HCT116 (cell line): ENCODE measurements at regions not wholly inside any gene's neighbourhood (a gene's known extent, or its start where the extent isn't known, plus 50 kb on each side); places are given as distances from the start of the nearest gene placed in this dataset.

ENCODE experiments used
- ATAC-seq: fragments of 200-7000 bp; cut with Tn5 transposase; 2 replicates; pipeline ENCODE4 v1.9.1; 2020; ENCODE audit warnings: mild to moderate bottlenecking, moderate library complexity
- BruUV-seq: library from RNA; stranded (reverse); fragments of 400-500 nt; replicated peaks from 2 replicates; lab custom pipeline; 2021; lab: Mats Ljungman, UMichigan
- CTCF ChIA-PET: fragments of 300-600 bp; sonication (Branson Sonifier 250); formaldehyde crosslinking; loops from one replicate; lab custom pipeline; 2021; ENCODE audit warnings: antibody characterized with exemption; lab: Charles Lee
- POLR2A ChIA-PET: fragments of 300-600, 350-600 bp; sonication (Branson Sonifier 250); formaldehyde crosslinking; loops from one replicate; lab custom pipeline; 2021; ENCODE audit warnings: antibody characterized with exemption; lab: Charles Lee
- RAD21 ChIA-PET, 2 experiments: fragments of 300-600 bp; sonication (Branson Sonifier 250); formaldehyde crosslinking; loops; one replicate each; lab custom pipeline; 2023; ENCODE audit warnings: low total read pairs in 2 of 2; ENCODE audit not compliant: uncharacterized antibody in 2 of 2, unreplicated experiment in 2 of 2, low non-redundant PET in 1 of 2; lab: Charles Lee
- DNase-seq: peaks from one replicate; pipeline ENCODE4 v3.0.0-alpha.2; 2010; ENCODE audit warnings: low read depth, low spot score
- H2AFZ ChIP-seq: fragments of 200-600 bp; shearing (Covaris generic), sonication (generic); 2 replicates; pipeline ENCODE4 v1.6.1; 2017; ENCODE audit warnings: low read depth, mixed run types, mixed read lengths, antibody characterized with exemption, low read length; ENCODE audit not compliant: poor library complexity, severe bottlenecking
- H3K27ac ChIP-seq: 2 replicates; pipeline ENCODE4 v1.5.1; 2012; ENCODE audit warnings: low read depth, low read length
- H3K27me3 ChIP-seq: fragments of 200-600 bp; sonication (generic); 2 replicates; pipeline ENCODE4 v1.6.1; 2016; ENCODE audit warnings: mixed run types, low read length, mixed read lengths; ENCODE audit not compliant: insufficient read depth
- H3K36me3 ChIP-seq, 2 experiments: fragments of 200-500 bp in 1 of 2; fragments of 200-600 bp in 1 of 2; sonication (Bioruptor generic) in 1 of 2; sonication (generic) in 1 of 2; 2 replicates each; pipeline versions ENCODE4 v1.5.1 to v1.6.1; 2014 to 2016; ENCODE audit warnings: low read length in 2 of 2, inconsistent platforms in 1 of 2, mixed read lengths in 1 of 2, mixed run types in 1 of 2; ENCODE audit not compliant: insufficient read depth in 2 of 2, control insufficient read depth in 1 of 2
- H3K4me1 ChIP-seq, 2 experiments: fragments of 200-600 bp in 1 of 2; sonication (generic) in 1 of 2; 2 replicates each; pipeline versions ENCODE4 v1.5.1 to v1.6.1; 2012 to 2017; ENCODE audit warnings: low read length in 2 of 2, inconsistent platforms in 1 of 2, mild to moderate bottlenecking in 1 of 2, mixed read lengths in 1 of 2, mixed run types in 1 of 2, moderate library complexity in 1 of 2; ENCODE audit not compliant: insufficient read depth in 2 of 2, control insufficient read depth in 1 of 2
- H3K4me2 ChIP-seq: fragments of 200-600 bp; sonication (generic); 2 replicates; pipeline ENCODE4 v1.6.1; 2017; ENCODE audit warnings: mixed run types, low read length, mixed read lengths
- H3K4me3 ChIP-seq, 2 experiments: fragments of 200-600 bp in 1 of 2; sonication (generic) in 1 of 2; replicated peaks in 1 of 2; 2 replicates each; pipeline ENCODE4 v1.5.1; 2011 to 2016; ENCODE audit warnings: low read length in 2 of 2, control low read depth in 1 of 2, low read depth in 1 of 2, mild to moderate bottlenecking in 1 of 2, mixed read lengths in 1 of 2, mixed run types in 1 of 2
- H3K79me2 ChIP-seq: fragments of 200-600 bp; sonication (generic); 2 replicates; pipeline ENCODE4 v1.6.1; 2017; ENCODE audit warnings: mild to moderate bottlenecking, mixed run types, low read length, moderate library complexity, mixed read lengths; ENCODE audit not compliant: insufficient read depth
- H3K9ac ChIP-seq: fragments of 200-600 bp; sonication (generic); 2 replicates; pipeline ENCODE4 v1.6.1; 2016; ENCODE audit warnings: low read length, mixed read lengths
- H3K9me2 ChIP-seq: fragments of 200-600 bp; sonication (generic), shearing (Covaris generic); 2 replicates; pipeline ENCODE4 v1.6.1; 2017; ENCODE audit warnings: mixed run types, mild to moderate bottlenecking, moderate library complexity; ENCODE audit not compliant: insufficient read depth
- H3K9me3 ChIP-seq, 2 experiments: fragments of 200-500 bp in 1 of 2; fragments of 200-600 bp in 1 of 2; sonication (Bioruptor generic) in 1 of 2; sonication (generic) in 1 of 2; 2 replicates each; pipeline ENCODE4 v1.6.1; 2014 to 2017; ENCODE audit warnings: low read length in 2 of 2, mixed read lengths in 2 of 2, inconsistent platforms in 1 of 2, low read depth in 1 of 2, mild to moderate bottlenecking in 1 of 2, mixed run types in 1 of 2, moderate library complexity in 1 of 2; ENCODE audit not compliant: control insufficient read depth in 1 of 2, insufficient read depth in 1 of 2
- H4K20me1 ChIP-seq: fragments of 200-600 bp; sonication (generic), shearing (Covaris generic); 2 replicates; pipeline ENCODE4 v1.6.1; 2017; ENCODE audit warnings: mixed run types, mild to moderate bottlenecking, moderate library complexity; ENCODE audit not compliant: insufficient read depth
- CBX3 ChIP-seq: IDR thresholded peaks from 2 replicates; pipeline ENCODE4 v1.6.1; 2012; ENCODE audit warnings: low read depth
- CEBPB ChIP-seq: IDR thresholded peaks from 2 replicates; pipeline ENCODE4 v1.6.1; 2012; ENCODE audit warnings: low read depth
- CTCF ChIP-seq, 3 experiments: fragments of 200-600 bp in 1 of 3; sonication (generic) in 1 of 3; IDR thresholded peaks in 2 of 3; conservative IDR thresholded peaks in 1 of 3; 2 replicates each; pipeline ENCODE4 v1.5.1; 2012 to 2017; ENCODE audit warnings: low read depth in 2 of 3, low read length in 2 of 3, antibody characterized with exemption in 1 of 3, borderline replicate concordance in 1 of 3, control low read depth in 1 of 3, mild to moderate bottlenecking in 1 of 3, mixed read lengths in 1 of 3, mixed run types in 1 of 3, moderate library complexity in 1 of 3; ENCODE audit not compliant: insufficient read depth in 1 of 3
- EGR1 ChIP-seq: IDR thresholded peaks from 2 replicates; pipeline ENCODE4 v1.6.1; 2012; ENCODE audit warnings: low read depth
- EZH2 ChIP-seq: fragments of 200-600 bp; sonication (generic); IDR thresholded peaks from 2 replicates; pipeline ENCODE4 v1.6.1; 2017; ENCODE audit warnings: antibody characterized with exemption, mixed run types
- EZH2phosphoT487 ChIP-seq: fragments of 200-600 bp; IDR thresholded peaks from 2 replicates; pipeline ENCODE4 v1.6.1; 2018; ENCODE audit warnings: antibody characterized with exemption, borderline replicate concordance
- FOSL1 ChIP-seq: IDR thresholded peaks from 2 replicates; pipeline ENCODE4 v1.6.1; 2012; ENCODE audit warnings: low read depth
- JUND ChIP-seq: IDR thresholded peaks from 2 replicates; pipeline ENCODE4 v1.6.1; 2012
- MAX ChIP-seq: IDR thresholded peaks from 2 replicates; pipeline ENCODE4 v1.6.1; 2012
- POLR2AphosphoS5 ChIP-seq: IDR thresholded peaks from 2 replicates; pipeline ENCODE4 v1.6.1; 2011; ENCODE audit warnings: mild to moderate bottlenecking, low read depth, low read length, moderate library complexity
- RAD21 ChIP-seq: IDR thresholded peaks from 2 replicates; pipeline ENCODE4 v1.6.1; 2012; ENCODE audit warnings: low read depth, mild to moderate bottlenecking
- REST ChIP-seq: IDR thresholded peaks from 2 replicates; pipeline ENCODE4 v1.6.1; 2012; ENCODE audit warnings: low read depth
- SIN3A ChIP-seq: IDR thresholded peaks from 2 replicates; pipeline ENCODE4 v1.6.1; 2012; ENCODE audit warnings: low read depth
- SP1 ChIP-seq: IDR thresholded peaks from 2 replicates; pipeline ENCODE4 v1.6.1; 2012; ENCODE audit warnings: low read depth
- YY1 ChIP-seq: IDR thresholded peaks from 2 replicates; pipeline ENCODE4 v1.6.1; 2011; ENCODE audit warnings: low read length, low read depth, moderate library complexity, mild to moderate bottlenecking; ENCODE audit not compliant: insufficient replicate concordance; ENCODE audit errors: extremely low read depth
- ZBTB33 ChIP-seq: IDR thresholded peaks from 2 replicates; pipeline ENCODE4 v1.6.1; 2011; ENCODE audit warnings: mild to moderate bottlenecking, low read length, moderate library complexity; ENCODE audit not compliant: insufficient replicate concordance; ENCODE audit errors: extremely low read depth
- ZFX ChIP-seq: fragments of 450-650 bp; IDR thresholded peaks from 2 replicates; pipeline ENCODE4 v1.6.1; 2017
- ZNF274 ChIP-seq: fragments of 200-500 bp; sonication (Bioruptor generic); IDR thresholded peaks from 2 replicates; pipeline ENCODE4 v1.6.1; 2014; ENCODE audit warnings: mild to moderate bottlenecking, low read depth, low read length, inconsistent platforms
- intact Hi-C: fragments of 100-400 bp; cut with micrococcal nuclease; formaldehyde crosslinking; loops from 2 replicates; pipeline ENCODE4 v1.10.0; 2022

- no peak for TF ChIP-seq CTCF (IDR thresholded peaks at IDR 0.05 in 2 of 3, conservative IDR thresholded peaks at IDR 0.05 in 1 of 3; ENCODE audit: borderline replicate concordance in 1 of 3, insufficient read depth in 1 of 3, low read depth in 2 of 3, low read length in 2 of 3)
- no peak for TF ChIP-seq EZH2phosphoT487
- TF ChIP-seq JUND = no peak
- TF ChIP-seq ZFX = no peak
- no peak for TF ChIP-seq MAX
- no peak for TF ChIP-seq ZNF274
- no peak for TF ChIP-seq RAD21
- TF ChIP-seq EZH2 = no peak
- no peak for TF ChIP-seq SIN3A
- no peak for TF ChIP-seq EGR1
- no peak for TF ChIP-seq REST
- no peak for TF ChIP-seq FOSL1
- TF ChIP-seq ZBTB33 = no peak
- TF ChIP-seq CBX3 = no peak
- TF ChIP-seq YY1 = no peak
- TF ChIP-seq POLR2AphosphoS5 = no peak
- TF ChIP-seq SP1 = no peak
- TF ChIP-seq CEBPB = no peak
- TF ChIP-seq, all 23 proteins: peak for 0
- no peaks in the 10 kb centered on the region for H3K27me3 ChIP-seq
- no peak overlapping the region for H3K4me2 ChIP-seq
- no TSS peak for BruUV-seq
- no peak for ATAC-seq
- H3K9ac ChIP-seq = no peak overlapping the region
- no peak overlapping the region for H3K4me3 ChIP-seq
- POLR2A ChIA-PET = no interaction called here
- RAD21 ChIA-PET = no interaction called here
- no peak for DNase-seq
- CTCF ChIA-PET = no interaction called here
- H3K4me1 ChIP-seq = no peaks in the 10 kb centered on the region
- intact Hi-C loops = no loop called here
- no peaks in the 10 kb centered on the region for H3K79me2 ChIP-seq
- no peaks in the 10 kb centered on the region for H4K20me1 ChIP-seq
- peaks cover 7 to 8% of the 10 kb centered on the region in 2 experiments; a peak in 3 of 4 replicates for H3K9me3 ChIP-seq
- H2AFZ ChIP-seq = no peak overlapping the region
- no peaks in the 10 kb centered on the region for H3K36me3 ChIP-seq
- no peak overlapping the region for H3K27ac ChIP-seq
- H3K9me2 ChIP-seq = no peaks in the 10 kb centered on the region
Observed at GRCh38 chr5:25439025-25439424, 794.2 kb upstream of the CDH10 start.
